ENCODE measurements at regions not wholly inside any gene's neighbourhood (a gene's known extent, or its start where the extent isn't known, plus 50 kb on each side); places are given as distances from the start of the nearest gene placed in this dataset.

DNA sequence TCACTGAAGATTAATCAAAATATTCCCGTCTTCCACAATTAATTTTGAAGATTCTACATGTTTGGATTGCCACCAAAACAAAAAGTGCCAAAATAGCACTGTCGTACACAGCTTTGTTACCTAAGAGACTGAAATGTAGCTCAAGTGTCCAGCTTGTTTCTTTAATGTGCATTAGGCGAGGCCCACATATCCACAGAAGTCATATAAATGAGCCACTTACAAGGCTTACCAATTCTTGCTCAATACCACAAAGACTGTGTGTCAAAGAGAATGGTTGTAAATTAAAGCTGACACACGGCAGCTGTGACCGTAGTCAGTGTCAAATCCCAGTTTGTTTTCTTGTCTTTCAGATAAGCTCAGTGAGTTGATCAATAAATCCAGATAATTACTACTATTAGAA lies 639.4 kb upstream of the TBL1XR1 start:
- TF ChIP-seq, protein P1, sequence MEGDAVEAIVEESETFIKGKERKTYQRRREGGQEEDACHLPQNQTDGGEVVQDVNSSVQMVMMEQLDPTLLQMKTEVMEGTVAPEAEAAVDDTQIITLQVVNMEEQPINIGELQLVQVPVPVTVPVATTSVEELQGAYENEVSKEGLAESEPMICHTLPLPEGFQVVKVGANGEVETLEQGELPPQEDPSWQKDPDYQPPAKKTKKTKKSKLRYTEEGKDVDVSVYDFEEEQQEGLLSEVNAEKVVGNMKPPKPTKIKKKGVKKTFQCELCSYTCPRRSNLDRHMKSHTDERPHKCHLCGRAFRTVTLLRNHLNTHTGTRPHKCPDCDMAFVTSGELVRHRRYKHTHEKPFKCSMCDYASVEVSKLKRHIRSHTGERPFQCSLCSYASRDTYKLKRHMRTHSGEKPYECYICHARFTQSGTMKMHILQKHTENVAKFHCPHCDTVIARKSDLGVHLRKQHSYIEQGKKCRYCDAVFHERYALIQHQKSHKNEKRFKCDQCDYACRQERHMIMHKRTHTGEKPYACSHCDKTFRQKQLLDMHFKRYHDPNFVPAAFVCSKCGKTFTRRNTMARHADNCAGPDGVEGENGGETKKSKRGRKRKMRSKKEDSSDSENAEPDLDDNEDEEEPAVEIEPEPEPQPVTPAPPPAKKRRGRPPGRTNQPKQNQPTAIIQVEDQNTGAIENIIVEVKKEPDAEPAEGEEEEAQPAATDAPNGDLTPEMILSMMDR (IDR thresholded peaks at IDR 0.05; ENCODE audit: low read length) = no peak
- TF ChIP-seq EZH2 (optimal IDR thresholded peaks at IDR 0.05; ENCODE audit: low read depth, low read length) (no peak), EZH2phosphoT487 (IDR thresholded peaks at IDR 0.05; ENCODE audit: low read length) (no peak)

Data from MM.1S (cell line).